GM18508 (cell line): ENCODE measurements at regions not wholly inside any gene's neighbourhood (a gene's known extent, or its start where the extent isn't known, plus 50 kb on each side); places are given as distances from the start of the nearest gene placed in this dataset.

ENCODE experiments used
- ATAC-seq: cut with Tn5 transposase; IDR thresholded peaks from one replicate; pipeline ENCODE4 v1.9.1; 2021; ENCODE audit warnings: moderate number of reproducible peaks; ENCODE audit not compliant: insufficient read depth, unreplicated experiment

GRCh38 chr2:66925128-66925527, 472.0 kb upstream of the ETAA1 start:
- ATAC-seq, result no peak

GRCh38 chr2:66926594-66927112, 470.5 kb upstream of the ETAA1 start:
- no peak for ATAC-seq

GRCh38 chr2:66929632-66930338, 467.3 kb upstream of the ETAA1 start:
- ATAC-seq, result no peak

GRCh38 chr2:66930339-66931220, 466.6 kb upstream of the ETAA1 start:
- no peak for ATAC-seq

- ATAC-seq, result no peak
These were observed 458.6 kb upstream of the ETAA1 start for GRCh38 chr2:66938471-66938967.

GRCh38 chr2:66940080-66940479, 457.1 kb upstream of the ETAA1 start:
- ATAC-seq, result no peak

GRCh38 chr2:66948234-66948633, 448.9 kb upstream of the ETAA1 start:
- ATAC-seq, result no peak

- no peak for ATAC-seq
These were observed 439.9 kb upstream of the ETAA1 start for GRCh38 chr2:66957198-66957597.

GRCh38 chr2:66957677-66958076, 439.5 kb upstream of the ETAA1 start:
- no peak for ATAC-seq

- no peak for ATAC-seq
These were observed 437.0 kb upstream of the ETAA1 start for GRCh38 chr2:66960161-66960560.

GRCh38 chr2:66962716-66963115, 434.4 kb upstream of the ETAA1 start:
- ATAC-seq, result no peak

GRCh38 chr2:66966631-66967030, 430.5 kb upstream of the ETAA1 start:
- ATAC-seq, result no peak

- no peak for ATAC-seq
These were observed 428.2 kb upstream of the ETAA1 start for GRCh38 chr2:66968946-66969345.

GRCh38 chr2:66981074-66981473, 416.1 kb upstream of the ETAA1 start:
- ATAC-seq, result no peak

GRCh38 chr2:66982766-66983165, 414.4 kb upstream of the ETAA1 start:
- no peak for ATAC-seq

- no peak for ATAC-seq
These were observed 412.3 kb upstream of the ETAA1 start for GRCh38 chr2:66984864-66985263.

GRCh38 chr2:66985906-66986305, 411.2 kb upstream of the ETAA1 start:
- no peak for ATAC-seq

GRCh38 chr2:66987733-66988132, 409.4 kb upstream of the ETAA1 start:
- ATAC-seq, result no peak

- no peak for ATAC-seq
These were observed 402.5 kb upstream of the ETAA1 start for GRCh38 chr2:66994654-66995053.

GRCh38 chr2:66995636-66996035, 401.5 kb upstream of the ETAA1 start:
- no peak for ATAC-seq
